22Rv1 (cell line): ENCODE measurements at regions not wholly inside any gene's neighbourhood (a gene's known extent, or its start where the extent isn't known, plus 50 kb on each side); places are given as distances from the start of the nearest gene placed in this dataset.
"Not testable (repeated sequence)": the region's sequence is repeated elsewhere in the genome, so short reads cannot be mapped to it uniquely, and the experiment has no call there.

Experiments
- ZFX ChIP-seq: fragments of 450-650 bp; IDR thresholded peaks from 2 replicates; pipeline ENCODE4 v1.6.1; 2017; ENCODE audit warnings: antibody characterized with exemption, borderline replicate concordance
- TF ChIP-seq, protein P1 (sequence below): fragments of 450-650 bp; IDR thresholded peaks from 2 replicates; pipeline ENCODE4 v1.5.1; 2017; ENCODE audit warnings: mild to moderate bottlenecking

DNA sequence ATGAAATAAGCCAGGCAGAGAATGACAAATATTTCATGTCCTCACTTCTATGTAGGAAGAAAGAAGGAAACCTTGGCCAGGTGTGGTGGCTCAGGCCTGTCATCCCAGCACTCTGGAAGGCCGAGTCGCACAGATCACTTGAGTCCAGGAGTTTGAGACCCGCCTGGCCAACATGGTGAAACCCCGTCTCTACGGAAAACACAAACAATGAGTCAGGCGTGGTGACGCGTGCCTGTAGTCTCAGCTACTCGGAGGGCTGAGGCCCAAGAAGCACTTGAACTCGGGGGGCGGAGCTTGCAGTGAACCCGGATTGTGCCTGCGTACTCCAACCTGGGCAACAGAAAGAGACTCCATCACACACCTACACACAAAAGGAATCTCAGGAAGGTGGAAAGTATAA lies 80.5 kb upstream of the HMX1 start:
- TF ChIP-seq, protein P1, sequence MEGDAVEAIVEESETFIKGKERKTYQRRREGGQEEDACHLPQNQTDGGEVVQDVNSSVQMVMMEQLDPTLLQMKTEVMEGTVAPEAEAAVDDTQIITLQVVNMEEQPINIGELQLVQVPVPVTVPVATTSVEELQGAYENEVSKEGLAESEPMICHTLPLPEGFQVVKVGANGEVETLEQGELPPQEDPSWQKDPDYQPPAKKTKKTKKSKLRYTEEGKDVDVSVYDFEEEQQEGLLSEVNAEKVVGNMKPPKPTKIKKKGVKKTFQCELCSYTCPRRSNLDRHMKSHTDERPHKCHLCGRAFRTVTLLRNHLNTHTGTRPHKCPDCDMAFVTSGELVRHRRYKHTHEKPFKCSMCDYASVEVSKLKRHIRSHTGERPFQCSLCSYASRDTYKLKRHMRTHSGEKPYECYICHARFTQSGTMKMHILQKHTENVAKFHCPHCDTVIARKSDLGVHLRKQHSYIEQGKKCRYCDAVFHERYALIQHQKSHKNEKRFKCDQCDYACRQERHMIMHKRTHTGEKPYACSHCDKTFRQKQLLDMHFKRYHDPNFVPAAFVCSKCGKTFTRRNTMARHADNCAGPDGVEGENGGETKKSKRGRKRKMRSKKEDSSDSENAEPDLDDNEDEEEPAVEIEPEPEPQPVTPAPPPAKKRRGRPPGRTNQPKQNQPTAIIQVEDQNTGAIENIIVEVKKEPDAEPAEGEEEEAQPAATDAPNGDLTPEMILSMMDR: not testable (repeated sequence)
- not testable (repeated sequence) for TF ChIP-seq ZFX
